Osteocyte (in vitro differentiated cells): ENCODE measurements at regions not wholly inside any gene's neighbourhood (a gene's known extent, or its start where the extent isn't known, plus 50 kb on each side); places are given as distances from the start of the nearest gene placed in this dataset.
"Not testable (repeated sequence)": the region's sequence is repeated elsewhere in the genome, so short reads cannot be mapped to it uniquely, and the experiment has no call there.

Experiments used
- DNase-seq: peaks from one replicate; pipeline ENCODE4 v3.0.0; 2021; ENCODE audit warnings: mixed read lengths; ENCODE audit not compliant: unreplicated experiment; ENCODE audit errors: extremely low spot score
- H3K27ac Mint-ChIP-seq: one replicate; pipeline ENCODE4 v1.8.0; 2021; ENCODE audit warnings: mild to moderate bottlenecking, mixed read lengths; ENCODE audit not compliant: unreplicated experiment
- H3K27me3 Mint-ChIP-seq: one replicate; pipeline ENCODE4 v1.8.0; 2021; ENCODE audit warnings: mixed read lengths; ENCODE audit not compliant: unreplicated experiment
- H3K36me3 Mint-ChIP-seq: one replicate; pipeline ENCODE4 v1.8.0; 2021; ENCODE audit warnings: mixed read lengths; ENCODE audit not compliant: unreplicated experiment
- H3K4me1 Mint-ChIP-seq: one replicate; pipeline ENCODE4 v1.8.0; 2021; ENCODE audit warnings: mixed read lengths; ENCODE audit not compliant: unreplicated experiment
- H3K4me3 Mint-ChIP-seq: one replicate; pipeline ENCODE4 v1.8.0; 2021; ENCODE audit warnings: mild to moderate bottlenecking, moderate library complexity, mixed read lengths; ENCODE audit not compliant: unreplicated experiment
- H3K9me3 Mint-ChIP-seq: one replicate; pipeline ENCODE4 v1.8.0; 2021; ENCODE audit warnings: mixed read lengths; ENCODE audit not compliant: unreplicated experiment
- TF ChIP-seq, protein P1 (sequence below): fragments of 200-600 bp; sonication (generic); IDR thresholded peaks from 2 replicates; pipeline ENCODE4 v1.5.0; 2021; ENCODE audit warnings: antibody characterized with exemption, mild to moderate bottlenecking, moderate library complexity

DNA sequence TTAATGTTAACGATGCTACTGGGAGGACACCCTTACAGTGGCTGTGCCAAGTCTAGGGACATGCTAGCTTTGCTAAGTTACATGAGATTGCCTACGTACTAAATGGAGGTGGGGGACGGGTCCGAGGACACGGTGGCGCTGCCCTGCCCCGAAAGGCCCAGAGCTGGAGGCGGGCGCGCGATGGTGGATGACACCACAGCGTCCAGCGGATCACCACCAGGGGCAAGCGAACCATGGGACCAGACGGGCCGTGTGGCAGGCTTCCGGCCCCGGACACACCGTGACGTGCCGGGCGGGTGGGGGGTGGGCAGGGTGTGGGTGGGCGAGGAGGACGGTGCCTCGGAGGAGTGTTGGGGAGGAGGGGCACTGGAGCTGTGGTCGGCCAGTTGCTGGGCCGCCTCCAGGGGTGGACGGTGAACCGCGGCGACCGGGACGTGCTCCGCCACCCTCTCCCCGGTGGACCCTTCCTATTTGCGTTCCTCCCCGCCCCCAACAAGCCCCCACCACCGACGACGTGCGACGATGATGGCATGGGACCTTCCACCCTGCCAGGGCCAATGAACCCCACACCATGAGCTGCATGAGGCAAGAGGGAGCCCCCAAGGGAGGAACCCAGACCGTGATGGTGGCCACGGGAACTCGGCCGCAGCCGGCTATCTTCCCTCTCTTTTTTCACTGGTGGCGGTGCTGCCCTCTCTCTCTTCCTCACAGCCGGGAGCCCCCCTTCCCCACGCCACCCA lies 773.3 kb upstream of the DEFB115 start:
- no peaks in the 10 kb centered on the region for H3K36me3 Mint-ChIP-seq
- no peak for DNase-seq
- H3K9me3 Mint-ChIP-seq: peaks cover 24% of the 10 kb centered on the region
- H3K4me1 Mint-ChIP-seq: no peaks in the 10 kb centered on the region
- H3K27ac Mint-ChIP-seq: no peak overlapping the region
- no peak overlapping the region for H3K4me3 Mint-ChIP-seq
- TF ChIP-seq, protein P1, sequence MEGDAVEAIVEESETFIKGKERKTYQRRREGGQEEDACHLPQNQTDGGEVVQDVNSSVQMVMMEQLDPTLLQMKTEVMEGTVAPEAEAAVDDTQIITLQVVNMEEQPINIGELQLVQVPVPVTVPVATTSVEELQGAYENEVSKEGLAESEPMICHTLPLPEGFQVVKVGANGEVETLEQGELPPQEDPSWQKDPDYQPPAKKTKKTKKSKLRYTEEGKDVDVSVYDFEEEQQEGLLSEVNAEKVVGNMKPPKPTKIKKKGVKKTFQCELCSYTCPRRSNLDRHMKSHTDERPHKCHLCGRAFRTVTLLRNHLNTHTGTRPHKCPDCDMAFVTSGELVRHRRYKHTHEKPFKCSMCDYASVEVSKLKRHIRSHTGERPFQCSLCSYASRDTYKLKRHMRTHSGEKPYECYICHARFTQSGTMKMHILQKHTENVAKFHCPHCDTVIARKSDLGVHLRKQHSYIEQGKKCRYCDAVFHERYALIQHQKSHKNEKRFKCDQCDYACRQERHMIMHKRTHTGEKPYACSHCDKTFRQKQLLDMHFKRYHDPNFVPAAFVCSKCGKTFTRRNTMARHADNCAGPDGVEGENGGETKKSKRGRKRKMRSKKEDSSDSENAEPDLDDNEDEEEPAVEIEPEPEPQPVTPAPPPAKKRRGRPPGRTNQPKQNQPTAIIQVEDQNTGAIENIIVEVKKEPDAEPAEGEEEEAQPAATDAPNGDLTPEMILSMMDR: no peak
- H3K27me3 Mint-ChIP-seq: no peaks in the 10 kb centered on the region

DNA sequence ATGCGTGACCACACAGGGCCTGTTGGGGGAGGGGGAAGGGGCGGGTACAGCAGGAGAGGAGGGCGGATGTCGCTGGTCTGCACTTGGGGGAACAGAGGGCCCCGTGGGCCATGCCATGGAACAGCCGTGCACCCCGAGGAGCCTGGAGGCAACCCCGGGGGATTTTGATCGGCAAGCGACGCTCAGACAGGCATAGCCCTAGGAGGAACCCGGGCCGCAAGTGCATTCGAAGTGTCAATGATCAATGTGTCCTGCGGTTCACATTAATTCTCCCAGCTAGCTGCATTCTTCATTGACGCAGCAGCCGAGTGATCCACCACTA lies 772.8 kb upstream of the DEFB115 start:
- Mint-ChIP-seq H3K4me1 (no peaks in the 10 kb centered on the region), H3K36me3 (no peaks in the 10 kb centered on the region), H3K27ac (no peak overlapping the region), H3K27me3 (no peaks in the 10 kb centered on the region), H3K9me3 (peaks cover 24% of the 10 kb centered on the region), H3K4me3 (no peak overlapping the region)
- TF ChIP-seq, protein P1: no peak
- DNase-seq: no peak

DNA sequence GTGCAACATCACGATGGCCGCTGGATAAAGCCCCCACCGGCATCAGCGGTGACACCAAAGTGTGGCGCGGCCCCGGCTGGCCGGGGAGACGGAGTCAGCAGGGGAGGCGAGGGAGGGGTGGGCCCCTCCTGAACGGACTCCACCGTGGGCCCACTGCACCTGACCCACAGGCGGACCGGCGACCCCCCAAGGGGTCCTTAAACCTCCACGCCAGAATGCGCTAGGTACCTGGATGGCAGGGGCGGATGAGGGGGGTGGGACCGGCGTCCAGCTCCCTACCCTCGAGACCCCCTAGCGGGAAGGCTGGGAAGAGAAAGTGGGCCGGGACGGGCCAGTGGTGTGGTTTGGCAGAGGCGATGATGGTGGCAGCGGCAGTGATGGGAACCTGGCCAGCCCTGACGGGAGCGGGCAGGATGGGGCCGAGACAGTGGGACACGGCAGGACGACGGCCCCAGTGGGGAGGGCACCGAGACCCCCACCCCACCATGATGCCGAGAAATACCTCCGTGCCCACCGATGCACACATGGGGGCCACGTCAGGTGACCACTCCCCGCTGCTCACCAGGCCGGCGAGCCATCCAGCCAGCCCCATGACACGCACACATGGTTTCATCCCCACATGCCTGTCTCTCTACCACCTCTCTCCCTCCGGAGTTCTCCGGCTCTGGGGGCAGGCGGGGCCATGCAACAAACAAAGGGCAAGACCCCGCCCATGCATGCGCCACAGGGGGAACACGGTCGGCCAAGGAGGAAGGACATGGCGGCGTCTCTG lies 771.9 kb upstream of the DEFB115 start:
- DNase-seq: peak; percentile 83
- H3K27me3 Mint-ChIP-seq: no peaks in the 10 kb centered on the region
- H3K36me3 Mint-ChIP-seq: no peaks in the 10 kb centered on the region
- H3K27ac Mint-ChIP-seq: no peak overlapping the region
- peaks cover 19% of the 10 kb centered on the region for H3K9me3 Mint-ChIP-seq
- H3K4me3 Mint-ChIP-seq: no peak overlapping the region
- TF ChIP-seq, protein P1: no peak
- no peaks in the 10 kb centered on the region for H3K4me1 Mint-ChIP-seq

DNA sequence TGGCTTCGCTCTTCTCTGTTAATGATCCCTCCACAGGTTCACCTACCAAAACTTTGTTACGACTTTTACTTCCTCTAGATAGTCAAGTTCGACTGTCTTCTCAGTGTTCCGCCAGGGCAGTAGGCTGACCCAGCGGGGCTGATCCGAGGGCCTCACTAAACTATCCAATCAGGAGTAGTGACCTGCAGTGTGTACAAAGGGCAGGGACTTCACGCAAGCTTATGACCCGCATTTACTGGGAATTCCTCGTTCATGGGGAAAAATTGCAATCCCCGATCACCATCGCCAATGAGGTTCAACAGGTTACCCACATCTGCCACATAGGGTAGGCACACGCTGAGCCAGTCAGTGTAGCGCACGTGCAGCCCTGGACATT lies 771.4 kb upstream of the DEFB115 start:
- Mint-ChIP-seq H3K27ac (no peak overlapping the region), H3K9me3 (peaks cover 21% of the 10 kb centered on the region), H3K4me3 (no peak overlapping the region), H3K27me3 (no peaks in the 10 kb centered on the region), H3K4me1 (no peaks in the 10 kb centered on the region), H3K36me3 (no peaks in the 10 kb centered on the region)
- TF ChIP-seq, protein P1: no peak
- DNase-seq: no peak

DNA sequence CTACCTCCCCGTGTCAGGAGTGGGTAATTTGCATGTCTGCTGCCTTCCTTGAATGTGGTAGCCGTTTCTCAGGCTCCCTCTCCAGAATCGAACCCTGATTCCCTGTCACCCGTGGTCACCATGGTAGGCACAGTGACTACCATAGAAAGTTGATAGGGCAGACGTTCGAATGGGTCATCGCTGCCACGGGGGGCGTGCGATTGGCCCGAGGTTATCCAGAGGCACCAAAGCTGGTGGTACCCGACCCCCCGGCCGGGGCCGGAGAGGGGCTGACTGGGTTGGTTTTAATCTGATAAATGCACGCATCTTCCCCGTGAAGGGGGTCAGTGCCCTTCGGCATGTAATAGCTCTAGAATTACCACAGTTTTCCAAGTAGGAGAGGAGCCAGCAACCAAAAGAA lies 770.0 kb upstream of the DEFB115 start:
- H3K4me3 Mint-ChIP-seq, H3K36me3 Mint-ChIP-seq, H3K27ac Mint-ChIP-seq, H3K4me1 Mint-ChIP-seq, H3K27me3 Mint-ChIP-seq: not testable (repeated sequence)
- peak; percentile 84 for DNase-seq
- peaks cover 23% of the 10 kb centered on the region for H3K9me3 Mint-ChIP-seq
